AG09309 (cell line): ENCODE measurements at regions not wholly inside any gene's neighbourhood (a gene's known extent, or its start where the extent isn't known, plus 50 kb on each side); places are given as distances from the start of the nearest gene placed in this dataset.
A peak's percentile ranks its signal among the peaks of the same experiment; 100 is the strongest.
"Not testable (repeated sequence)": the region's sequence is repeated elsewhere in the genome, so short reads cannot be mapped to it uniquely, and the experiment has no call there.

Experiments used
- DNase-seq: peaks from one replicate; pipeline ENCODE4 v3.0.0-alpha.2; 2010; ENCODE audit warnings: low read depth
- H3K4me3 ChIP-seq: 2 replicates; pipeline ENCODE4 v1.5.1; 2011; ENCODE audit warnings: mild to moderate bottlenecking, low read depth, low read length, moderate library complexity; ENCODE audit not compliant: control insufficient read depth
- CTCF ChIP-seq: IDR thresholded peaks from 2 replicates; pipeline ENCODE4 v1.5.1; 2011; ENCODE audit warnings: mild to moderate bottlenecking, low read depth, low read length, inconsistent platforms; ENCODE audit not compliant: insufficient read depth, control insufficient read depth; ENCODE audit errors: missing control alignments

- TF ChIP-seq CTCF = peak; percentile 54
- no peak overlapping the region for H3K4me3 ChIP-seq
- no peak for DNase-seq
Observed at GRCh38 chr3:22685597-22685996, 517.5 kb upstream of the UBE2E2 start.

GRCh38 chr3:22691407-22691806 is 511.7 kb upstream of the UBE2E2 start:
- no peak overlapping the region for H3K4me3 ChIP-seq
- TF ChIP-seq CTCF = no peak
- no peak for DNase-seq

GRCh38 chr3:22691856-22692628 is 511.1 kb upstream of the UBE2E2 start:
- no peak for TF ChIP-seq CTCF
- no peak for DNase-seq
- no peak overlapping the region for H3K4me3 ChIP-seq

- TF ChIP-seq CTCF = no peak
- no peak overlapping the region for H3K4me3 ChIP-seq
- no peak for DNase-seq
Observed at GRCh38 chr3:22700876-22701275, 502.3 kb upstream of the UBE2E2 start.

GRCh38 chr3:22704166-22704565 is 499.0 kb upstream of the UBE2E2 start:
- DNase-seq = no peak
- no peak overlapping the region for H3K4me3 ChIP-seq
- no peak for TF ChIP-seq CTCF

- no peak for DNase-seq
- TF ChIP-seq CTCF = no peak
- H3K4me3 ChIP-seq = no peak overlapping the region
Observed at GRCh38 chr3:22704571-22705354, 498.4 kb upstream of the UBE2E2 start.

GRCh38 chr3:22706922-22707321 is 496.2 kb upstream of the UBE2E2 start:
- H3K4me3 ChIP-seq, DNase-seq: not testable (repeated sequence)
